ENCODE measurements at regions not wholly inside any gene's neighbourhood (a gene's known extent, or its start where the extent isn't known, plus 50 kb on each side); places are given as distances from the start of the nearest gene placed in this dataset.

DNA sequence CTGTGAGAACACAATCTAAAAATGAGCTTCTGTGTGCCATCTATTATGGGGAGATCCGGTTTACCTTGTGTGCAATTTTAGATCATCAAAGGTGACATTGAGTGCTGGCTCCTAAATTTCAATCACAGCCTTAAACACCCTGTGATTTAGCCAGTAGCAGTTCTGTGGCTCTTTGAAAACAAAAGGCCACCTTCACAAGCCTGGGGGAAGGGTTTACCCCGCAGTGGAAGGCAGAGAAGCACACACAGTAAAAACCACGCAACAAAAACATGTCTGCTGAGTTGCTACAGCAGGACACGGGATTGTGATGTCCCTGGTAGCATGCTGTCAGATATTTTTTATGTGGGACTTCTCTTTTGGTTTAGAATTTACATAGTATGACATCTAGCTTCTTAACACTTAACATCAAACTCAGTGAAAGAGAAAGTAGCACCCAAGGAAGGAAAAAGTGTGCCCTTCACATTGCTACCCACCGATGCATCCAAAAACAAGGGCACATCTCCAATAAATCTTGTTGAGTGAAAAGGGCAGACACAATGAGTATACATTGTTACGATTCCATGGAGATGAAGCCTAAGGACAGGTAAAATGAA lies 56.1 kb upstream of the RNF152 start:
- no peak for DNase-seq (ENCODE audit: low spot score)

DNA sequence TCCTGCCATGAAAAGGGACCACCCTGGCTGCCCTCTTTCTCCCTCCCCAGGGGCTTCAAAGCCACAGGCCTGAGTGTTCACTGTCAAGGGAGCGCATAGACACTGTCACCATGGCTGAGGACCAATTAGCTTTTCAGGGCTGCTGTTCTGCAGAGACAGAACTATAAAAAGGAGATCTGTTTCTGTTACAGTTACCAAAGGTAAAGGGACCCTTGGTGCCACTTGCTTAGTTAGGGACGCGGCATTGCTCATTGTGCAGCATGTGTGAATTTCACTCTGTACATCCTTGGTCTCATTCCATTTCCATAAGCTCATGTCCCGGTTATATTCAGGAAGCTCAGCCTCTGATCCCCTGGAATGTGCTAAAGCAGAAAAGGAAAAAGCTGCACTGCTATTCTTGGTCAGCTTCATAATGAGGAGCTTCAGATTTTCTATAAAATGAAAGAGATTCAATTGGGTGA lies 55.5 kb upstream of the RNF152 start:
- peak; percentile 17 for DNase-seq (ENCODE audit: low spot score)

DNA sequence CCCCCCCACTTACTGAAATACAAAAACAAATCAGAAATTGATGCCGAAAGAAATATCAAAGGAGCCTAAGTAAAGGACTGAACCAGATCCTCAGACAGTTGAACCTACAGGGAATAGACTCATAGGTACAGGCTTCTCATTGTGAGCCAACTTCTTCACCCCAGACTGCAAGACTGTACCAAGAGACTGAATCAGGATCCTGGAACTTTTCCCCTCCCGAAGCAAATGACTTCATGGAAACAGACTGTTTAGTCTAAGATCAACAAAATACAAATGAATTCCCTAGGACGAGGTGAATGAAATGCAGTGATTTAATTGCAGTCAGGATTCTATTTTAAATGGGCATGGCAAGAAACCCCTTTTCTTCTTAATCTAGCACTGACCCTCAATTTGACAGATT lies 53.6 kb upstream of the RNF152 start:
- peak; percentile 19 for DNase-seq (ENCODE audit: low spot score)

DNA sequence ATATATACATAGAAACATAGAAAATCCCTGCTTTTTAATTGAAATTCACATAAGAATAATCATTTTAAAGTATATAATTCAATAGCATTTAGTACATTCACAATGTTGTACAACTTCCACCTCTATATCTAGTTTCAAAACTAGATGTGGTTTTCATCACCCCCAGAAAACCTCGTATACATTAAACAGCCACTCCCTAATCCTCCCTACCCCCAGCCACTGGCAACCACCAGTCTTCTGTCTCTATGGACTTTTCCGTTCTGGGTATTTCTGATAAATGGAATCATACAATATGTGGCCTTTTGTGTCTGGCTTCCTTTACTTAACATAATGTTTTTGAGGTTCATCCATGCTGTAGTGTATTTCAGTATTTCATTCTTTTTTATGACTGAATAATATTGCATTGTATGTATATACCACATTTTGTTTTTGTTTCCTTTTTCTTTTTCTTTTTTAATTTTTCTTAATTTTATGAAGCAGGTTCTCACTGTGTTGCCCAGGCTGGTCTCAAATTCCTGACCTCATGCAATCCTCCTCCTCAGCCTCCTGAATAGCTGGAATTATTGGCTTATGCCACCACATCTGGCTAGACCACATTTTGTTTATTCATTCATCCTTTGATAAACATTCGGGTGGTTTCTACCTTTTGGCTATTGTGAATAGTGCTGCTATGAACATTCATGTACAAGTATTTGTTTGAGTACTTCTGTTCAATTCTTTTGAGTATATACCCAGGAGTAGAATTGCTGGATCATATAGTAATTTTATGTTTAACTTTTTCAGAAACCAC lies 50.6 kb upstream of the RNF152 start:
- DNase-seq (ENCODE audit: low spot score) = no peak

All from hepatic stellate cell (primary cell).